ENCODE measurements at regions not wholly inside any gene's neighbourhood (a gene's known extent, or its start where the extent isn't known, plus 50 kb on each side); places are given as distances from the start of the nearest gene placed in this dataset.

DNA sequence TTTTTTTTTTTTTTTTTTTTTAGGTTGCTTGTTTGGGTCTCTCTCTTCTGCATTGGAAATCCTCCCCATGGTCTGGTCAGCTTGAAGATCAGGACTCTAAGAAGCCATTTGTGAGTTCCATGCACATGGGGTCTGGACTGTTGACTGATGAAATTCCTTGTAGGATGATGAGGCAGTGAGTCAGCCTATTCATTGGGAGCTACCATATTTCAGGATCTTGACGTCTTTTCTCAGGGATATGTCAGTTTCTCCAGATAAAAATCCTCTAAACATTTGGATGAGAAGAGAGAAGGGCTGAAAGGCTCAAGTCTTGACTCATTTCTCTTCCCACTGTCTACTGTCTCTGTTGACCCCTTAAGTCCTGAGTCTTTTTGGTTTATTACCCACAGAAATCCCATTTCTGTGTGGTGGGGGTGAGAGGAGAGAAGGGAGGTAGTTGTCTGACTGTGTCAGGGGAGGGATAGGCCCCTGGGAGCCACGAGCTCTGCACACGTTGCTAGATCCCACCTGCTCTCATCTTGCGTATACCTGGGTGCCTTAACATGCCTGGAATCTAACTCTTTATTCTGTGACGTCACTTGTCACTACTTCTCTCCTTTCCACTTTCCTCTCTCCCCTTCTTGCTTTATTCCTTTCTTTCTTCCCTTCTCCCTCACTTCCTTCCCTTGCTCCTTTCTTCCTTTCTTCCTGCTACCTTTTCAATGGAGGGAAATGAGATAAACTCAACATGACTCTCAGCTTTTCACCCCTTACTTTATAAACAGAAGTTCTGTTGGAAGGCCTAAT, 333.1 kb upstream of the XYLT1 start:
- Histone ChIP-seq H3K9ac (ENCODE audit: low read depth, low read length) (no peak overlapping the region), H3K4me1 (ENCODE audit: insufficient read depth, low read length) (peaks cover 10% of the 10 kb centered on the region), H3K36me3 (ENCODE audit: insufficient read depth, low read length) (no peaks in the 10 kb centered on the region)

DNA sequence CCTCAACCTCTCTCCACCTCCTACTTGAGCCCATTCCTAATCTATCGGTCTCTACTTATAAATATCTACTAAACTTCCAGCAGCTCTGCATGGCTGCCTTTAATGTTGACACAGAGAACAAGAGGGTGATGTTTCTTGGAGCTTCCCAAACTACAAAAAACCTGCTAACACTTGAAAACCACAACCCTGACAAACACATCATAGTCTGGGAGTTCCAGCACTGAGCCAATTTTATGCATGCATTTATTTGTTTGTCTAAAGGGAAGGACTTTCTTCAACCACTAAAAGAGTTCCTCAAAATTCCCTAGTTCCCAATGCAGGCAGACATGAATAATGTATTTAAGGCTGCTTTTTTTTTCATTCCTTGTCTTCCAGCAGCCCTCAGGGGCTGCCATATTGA, 331.8 kb upstream of the XYLT1 start:
- peaks cover 11% of the 10 kb centered on the region for H3K4me1 ChIP-seq (ENCODE audit: insufficient read depth, low read length)
- no peaks in the 10 kb centered on the region for H3K36me3 ChIP-seq (ENCODE audit: insufficient read depth, low read length)
- no peak overlapping the region for H3K9ac ChIP-seq (ENCODE audit: low read depth, low read length)
- no peaks in the 10 kb centered on the region for H3K9me3 ChIP-seq (ENCODE audit: control insufficient read depth, insufficient read depth, low read length)

More for the DNA sequence above, 333.1 kb upstream of the XYLT1 start:
- no peaks in the 10 kb centered on the region for H3K9me3 ChIP-seq (ENCODE audit: control insufficient read depth, insufficient read depth, low read length)

DNA sequence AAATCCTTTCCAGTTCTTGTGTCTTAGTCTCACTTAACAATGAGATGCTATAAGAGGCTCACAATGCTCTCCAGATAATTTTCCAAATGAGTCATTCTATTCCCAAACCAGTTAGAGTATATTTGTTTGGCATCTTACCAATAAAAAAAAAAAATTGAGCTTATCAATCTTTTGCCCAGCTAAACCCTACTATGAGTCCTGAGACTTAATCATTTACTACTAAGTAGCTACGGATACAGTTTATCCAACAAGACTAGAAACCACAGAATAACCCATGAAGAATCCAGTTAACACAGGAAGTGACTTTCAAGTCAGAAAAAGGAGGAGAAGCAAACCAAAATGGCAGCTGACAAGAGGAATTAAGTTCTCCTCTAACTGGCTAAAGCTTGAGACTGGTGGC, 330.3 kb upstream of the XYLT1 start:
- Histone ChIP-seq H3K4me1 (ENCODE audit: insufficient read depth, low read length) (peaks cover 11% of the 10 kb centered on the region), H3K9me3 (ENCODE audit: control insufficient read depth, insufficient read depth, low read length) (no peaks in the 10 kb centered on the region), H3K9ac (ENCODE audit: low read depth, low read length) (no peak overlapping the region), H3K36me3 (ENCODE audit: insufficient read depth, low read length) (no peaks in the 10 kb centered on the region)

DNA sequence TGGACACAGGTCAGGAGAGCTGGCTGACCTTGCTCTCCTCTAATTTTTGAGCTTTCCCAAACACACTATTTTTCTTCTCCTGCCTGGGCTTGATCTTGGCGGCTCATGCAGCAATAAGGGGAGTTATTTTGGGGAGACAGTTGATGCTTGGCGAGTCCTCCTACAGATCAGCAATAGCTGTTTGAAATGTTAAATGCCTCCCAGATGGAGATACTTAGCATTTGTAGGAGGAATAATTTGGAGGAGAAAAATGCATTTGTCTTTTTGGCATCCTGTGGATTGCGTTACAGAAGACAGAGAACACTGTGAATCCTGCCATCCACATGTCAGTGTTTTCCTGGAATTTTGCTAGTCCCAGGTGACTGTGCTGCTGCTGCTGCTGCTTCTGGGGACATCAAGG, 328.0 kb upstream of the XYLT1 start:
- no peaks in the 10 kb centered on the region for H3K9me3 ChIP-seq (ENCODE audit: control insufficient read depth, insufficient read depth, low read length)
- H3K4me1 ChIP-seq (ENCODE audit: insufficient read depth, low read length), result peaks cover 8% of the 10 kb centered on the region
- no peak overlapping the region for H3K9ac ChIP-seq (ENCODE audit: low read depth, low read length)
- H3K36me3 ChIP-seq (ENCODE audit: insufficient read depth, low read length), result no peaks in the 10 kb centered on the region

DNA sequence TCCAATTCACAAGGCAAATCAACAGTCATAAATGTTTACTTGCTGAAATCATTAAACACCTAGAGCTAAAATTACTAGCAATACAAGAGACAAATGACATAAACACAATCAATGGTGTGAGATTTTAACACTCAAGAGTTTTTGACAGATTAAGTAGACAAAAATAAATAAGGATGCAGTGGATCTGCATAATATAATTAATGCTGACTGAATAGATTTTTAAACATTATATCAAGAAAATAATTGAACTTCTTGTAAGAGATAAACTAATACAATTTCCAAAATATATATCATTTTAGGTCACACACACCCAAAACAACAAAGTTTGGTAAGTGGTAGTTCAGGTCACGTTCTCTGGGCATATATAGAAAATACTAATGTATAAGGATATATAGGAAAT, 322.6 kb upstream of the XYLT1 start:
- Histone ChIP-seq H3K4me1 (ENCODE audit: insufficient read depth, low read length) (no peaks in the 10 kb centered on the region; the same call in 1 of the 2 replicates), H3K9ac (ENCODE audit: low read depth, low read length) (no peak overlapping the region), H3K9me3 (ENCODE audit: control insufficient read depth, insufficient read depth, low read length) (no peaks in the 10 kb centered on the region; the same call in 1 of the 2 replicates), H3K36me3 (ENCODE audit: insufficient read depth, low read length) (no peaks in the 10 kb centered on the region)

DNA sequence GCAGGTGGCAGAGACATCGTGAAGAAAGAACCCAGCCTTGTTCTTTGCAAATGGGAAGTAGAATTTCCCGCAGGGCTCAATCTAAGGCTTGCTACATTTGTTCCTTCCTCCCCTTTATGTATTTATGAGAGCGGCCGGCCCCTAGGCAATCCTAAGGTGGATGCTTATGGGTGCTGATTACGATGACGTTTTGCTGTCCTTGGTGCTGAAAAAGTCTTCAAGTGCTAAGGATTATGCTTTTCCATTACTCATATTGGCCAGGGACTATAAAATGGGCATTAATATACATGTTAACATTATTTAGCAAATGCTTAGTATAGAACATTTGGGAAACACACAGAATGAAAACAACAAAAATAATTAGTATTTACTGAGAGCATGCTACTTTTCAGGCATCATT, 313.3 kb upstream of the XYLT1 start:
- Histone ChIP-seq H3K9ac (ENCODE audit: low read depth, low read length) (no peak overlapping the region), H3K9me3 (ENCODE audit: control insufficient read depth, insufficient read depth, low read length) (no peaks in the 10 kb centered on the region), H3K4me1 (ENCODE audit: insufficient read depth, low read length) (no peaks in the 10 kb centered on the region), H3K36me3 (ENCODE audit: insufficient read depth, low read length) (no peaks in the 10 kb centered on the region)

DNA sequence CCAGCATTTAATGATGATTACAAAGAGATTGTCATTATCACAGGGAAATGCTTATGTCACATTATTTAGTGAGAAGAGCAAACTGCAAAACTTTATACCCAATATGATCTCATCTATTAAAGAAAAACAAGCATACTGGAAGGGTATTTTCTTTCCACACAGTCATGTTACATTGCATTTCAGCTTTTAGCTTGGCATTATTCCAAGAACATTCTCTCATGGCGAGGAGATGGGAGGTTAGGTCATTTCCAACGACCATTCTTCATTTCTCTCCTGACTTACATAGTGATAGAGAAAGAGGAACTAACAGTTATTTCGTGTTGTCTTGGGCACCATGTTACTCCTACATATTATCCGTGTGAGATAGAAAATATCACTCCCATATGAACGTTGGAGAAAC, 309.4 kb upstream of the XYLT1 start:
- Histone ChIP-seq H3K4me1 (ENCODE audit: insufficient read depth, low read length) (peaks cover 11% of the 10 kb centered on the region), H3K9ac (ENCODE audit: low read depth, low read length) (no peak overlapping the region), H3K9me3 (ENCODE audit: control insufficient read depth, insufficient read depth, low read length) (peaks cover 3% of the 10 kb centered on the region; the same call in 1 of the 2 replicates), H3K36me3 (ENCODE audit: insufficient read depth, low read length) (no peaks in the 10 kb centered on the region)

DNA sequence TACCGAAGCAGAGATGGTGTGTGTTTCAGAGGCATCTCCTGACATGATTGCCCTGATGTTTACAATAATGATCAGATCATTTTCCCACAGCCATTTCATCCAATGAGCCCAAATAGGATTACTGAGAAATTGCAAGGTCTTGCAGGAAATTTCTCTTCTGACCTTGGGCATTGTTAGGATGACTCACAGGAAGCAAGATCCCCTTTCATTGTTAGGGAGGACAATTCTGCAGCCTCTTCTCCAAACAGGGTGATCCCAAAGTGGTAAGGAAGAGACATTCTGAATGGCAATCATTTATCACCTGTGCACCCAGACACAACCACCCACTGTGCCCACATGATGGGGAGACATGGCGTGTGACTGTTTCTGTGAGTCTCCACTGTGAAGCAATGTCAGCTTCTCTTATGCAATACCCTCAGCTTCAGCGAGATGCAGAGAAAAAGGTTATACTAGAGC, 306.7 kb upstream of the XYLT1 start:
- Histone ChIP-seq H3K9ac (ENCODE audit: low read depth, low read length) (no peak overlapping the region), H3K36me3 (ENCODE audit: insufficient read depth, low read length) (no peaks in the 10 kb centered on the region), H3K9me3 (ENCODE audit: control insufficient read depth, insufficient read depth, low read length) (peaks cover 3% of the 10 kb centered on the region; the same call in 1 of the 2 replicates), H3K4me1 (ENCODE audit: insufficient read depth, low read length) (peaks cover 16% of the 10 kb centered on the region)

DNA sequence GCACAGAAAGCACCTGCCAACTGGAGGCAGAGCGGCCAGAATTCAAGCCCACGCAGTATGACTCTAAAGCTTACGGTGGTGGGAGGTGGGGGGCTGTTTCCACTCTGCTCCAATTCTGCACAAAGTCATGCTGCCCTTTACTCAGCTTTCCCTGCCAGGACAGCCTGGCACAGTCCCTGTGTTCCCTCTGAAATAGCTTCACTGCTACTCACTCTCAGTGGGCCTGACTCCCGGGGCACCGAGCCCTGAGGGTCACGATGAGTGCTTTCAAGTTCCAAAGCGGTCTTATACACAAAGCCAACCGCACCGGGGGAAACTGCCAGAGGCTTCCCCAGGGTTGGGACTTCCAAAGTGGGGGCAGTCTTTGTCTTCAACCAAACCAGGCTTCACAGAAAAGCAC, 306.1 kb upstream of the XYLT1 start:
- no peaks in the 10 kb centered on the region for H3K36me3 ChIP-seq (ENCODE audit: insufficient read depth, low read length)
- peaks cover 16% of the 10 kb centered on the region for H3K4me1 ChIP-seq (ENCODE audit: insufficient read depth, low read length)
- H3K9ac ChIP-seq (ENCODE audit: low read depth, low read length), result no peak overlapping the region
- peaks cover 3% of the 10 kb centered on the region; the same call in 1 of the 2 replicates for H3K9me3 ChIP-seq (ENCODE audit: control insufficient read depth, insufficient read depth, low read length)

DNA sequence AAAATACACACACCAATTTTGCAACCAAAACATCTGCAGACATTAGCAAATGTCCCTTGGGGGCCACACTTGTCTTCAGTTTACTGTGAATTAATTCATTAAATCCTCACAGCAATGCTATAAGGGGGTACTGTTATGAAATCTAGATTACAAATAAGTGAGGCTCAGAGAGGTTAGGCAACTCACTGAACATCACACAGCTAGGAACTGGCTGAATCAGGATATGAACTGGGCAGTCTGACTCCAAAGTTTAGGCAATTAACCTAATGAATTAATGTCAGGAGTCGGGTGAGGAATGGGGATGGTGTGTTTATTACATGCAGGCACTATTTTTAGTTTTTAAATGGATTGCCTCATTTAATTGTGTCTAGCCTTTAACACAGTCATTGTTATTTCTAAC, 305.7 kb upstream of the XYLT1 start:
- Histone ChIP-seq H3K4me1 (ENCODE audit: insufficient read depth, low read length) (peaks cover 16% of the 10 kb centered on the region), H3K9me3 (ENCODE audit: control insufficient read depth, insufficient read depth, low read length) (peaks cover 3% of the 10 kb centered on the region; the same call in 1 of the 2 replicates), H3K9ac (ENCODE audit: low read depth, low read length) (no peak overlapping the region), H3K36me3 (ENCODE audit: insufficient read depth, low read length) (no peaks in the 10 kb centered on the region)

DNA sequence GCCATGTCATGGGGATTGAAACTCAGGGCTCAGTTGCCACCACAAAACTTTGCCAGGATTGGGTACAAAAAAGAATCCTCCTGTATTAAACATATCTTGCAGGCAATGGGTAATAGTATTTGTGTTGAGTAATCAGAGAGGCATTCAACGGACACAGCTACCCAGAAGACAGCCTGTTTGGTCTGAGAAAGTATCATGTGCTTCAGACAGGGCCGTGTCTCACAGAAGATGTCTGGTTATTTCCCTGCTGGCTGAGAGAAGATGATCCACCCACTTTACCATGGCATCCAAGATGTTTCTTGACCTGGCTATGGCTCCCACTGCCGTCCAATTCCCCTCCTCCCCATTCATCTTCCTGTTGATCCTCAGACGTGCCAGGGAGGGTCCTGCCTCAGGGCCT, 304.3 kb upstream of the XYLT1 start:
- Histone ChIP-seq H3K4me1 (ENCODE audit: insufficient read depth, low read length) (peaks cover 16% of the 10 kb centered on the region), H3K36me3 (ENCODE audit: insufficient read depth, low read length) (no peaks in the 10 kb centered on the region)

DNA sequence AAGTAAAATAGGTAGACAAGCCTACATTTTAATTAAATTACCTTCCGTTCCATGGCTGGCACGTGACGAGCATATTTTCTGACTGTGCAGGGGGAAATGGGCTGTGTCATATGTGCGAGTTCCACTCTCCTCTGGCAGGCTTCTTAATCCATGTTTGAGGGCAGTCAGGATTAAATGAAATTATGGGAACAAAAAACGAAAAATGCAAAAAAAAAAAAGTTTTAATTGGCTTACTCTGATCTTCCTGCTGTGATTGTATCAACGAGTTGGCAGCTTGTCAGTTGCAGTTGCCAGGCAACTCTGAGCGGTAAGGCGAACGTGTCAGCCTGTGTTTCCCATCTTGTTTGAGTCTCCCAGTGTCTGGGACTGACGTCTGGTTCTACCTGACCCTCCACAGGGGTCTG, 302.9 kb upstream of the XYLT1 start:
- peaks cover 3% of the 10 kb centered on the region; the same call in 1 of the 2 replicates for H3K9me3 ChIP-seq (ENCODE audit: control insufficient read depth, insufficient read depth, low read length)
- H3K4me1 ChIP-seq (ENCODE audit: insufficient read depth, low read length), result peaks cover 16% of the 10 kb centered on the region
- H3K9ac ChIP-seq (ENCODE audit: low read depth, low read length), result no peak overlapping the region
- no peaks in the 10 kb centered on the region for H3K36me3 ChIP-seq (ENCODE audit: insufficient read depth, low read length)

More for the DNA sequence above, 304.3 kb upstream of the XYLT1 start:
- Histone ChIP-seq H3K9ac (ENCODE audit: low read depth, low read length) (no peak overlapping the region), H3K9me3 (ENCODE audit: control insufficient read depth, insufficient read depth, low read length) (peaks cover 3% of the 10 kb centered on the region; the same call in 1 of the 2 replicates)

DNA sequence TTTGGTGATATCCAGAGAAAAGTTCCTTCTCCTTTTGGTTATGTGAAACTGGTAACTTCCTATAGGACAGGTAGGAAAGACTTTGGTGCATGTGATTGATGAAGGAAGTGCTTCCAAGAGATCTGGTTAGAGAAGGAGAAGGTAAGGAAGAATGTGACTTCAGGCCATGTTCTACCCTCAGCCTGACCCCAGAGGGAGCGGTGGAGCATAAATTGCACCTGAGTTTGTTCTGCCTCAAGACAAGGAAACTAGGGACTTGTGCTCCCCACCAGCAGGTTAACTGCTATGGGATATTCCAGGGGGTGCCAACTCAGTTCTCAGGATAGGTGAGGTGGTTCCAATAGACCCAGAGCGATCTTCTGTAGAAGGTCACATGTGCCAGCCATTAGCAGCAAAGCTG, 299.3 kb upstream of the XYLT1 start:
- H3K9ac ChIP-seq (ENCODE audit: low read depth, low read length), result no peak overlapping the region
- peaks cover 5% of the 10 kb centered on the region; the same call in 1 of the 2 replicates for H3K4me1 ChIP-seq (ENCODE audit: insufficient read depth, low read length)
- no peaks in the 10 kb centered on the region for H3K36me3 ChIP-seq (ENCODE audit: insufficient read depth, low read length)
- H3K9me3 ChIP-seq (ENCODE audit: control insufficient read depth, insufficient read depth, low read length), result no peaks in the 10 kb centered on the region

DNA sequence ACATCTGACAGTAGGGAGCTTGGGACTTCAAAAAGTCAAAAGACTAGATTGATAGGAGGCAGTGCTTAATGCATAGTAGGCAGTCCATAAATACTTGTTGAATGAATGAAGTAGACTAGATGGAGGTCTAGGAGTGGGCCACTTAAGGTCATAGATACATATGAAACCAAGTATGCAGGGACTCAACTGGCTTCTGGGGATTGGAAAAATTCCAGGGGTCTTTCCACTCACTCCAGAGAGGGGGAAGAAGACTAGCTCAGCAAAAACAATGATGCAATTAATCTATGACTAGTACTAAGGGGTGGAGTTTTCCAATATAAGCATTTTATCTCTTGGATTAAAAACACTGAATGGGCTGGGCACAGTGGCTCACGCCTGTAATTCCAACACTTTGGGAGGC, 298.3 kb upstream of the XYLT1 start:
- Histone ChIP-seq H3K9me3 (ENCODE audit: control insufficient read depth, insufficient read depth, low read length) (no peaks in the 10 kb centered on the region), H3K4me1 (ENCODE audit: insufficient read depth, low read length) (peaks cover 3% of the 10 kb centered on the region; the same call in 1 of the 2 replicates), H3K36me3 (ENCODE audit: insufficient read depth, low read length) (no peaks in the 10 kb centered on the region), H3K9ac (ENCODE audit: low read depth, low read length) (no peak overlapping the region)

DNA sequence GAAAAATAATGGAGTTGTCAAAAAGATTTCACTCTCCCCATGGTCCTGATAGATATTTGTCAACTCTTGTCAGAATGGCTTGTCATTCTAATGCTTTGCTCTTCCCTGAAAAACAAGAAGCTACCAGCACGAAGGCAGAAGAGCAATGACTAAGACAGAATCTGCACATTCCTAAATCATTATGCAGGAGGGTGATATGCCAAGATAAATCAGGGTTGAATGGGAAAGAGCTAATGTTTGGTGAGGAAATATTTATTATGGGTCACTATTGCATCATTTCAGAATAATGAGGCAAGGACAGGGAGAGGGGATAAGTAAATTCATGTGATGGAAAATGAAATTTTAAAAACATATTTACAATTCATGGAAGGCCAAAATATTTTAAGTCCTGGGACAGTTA, 297.5 kb upstream of the XYLT1 start:
- no peaks in the 10 kb centered on the region for H3K9me3 ChIP-seq (ENCODE audit: control insufficient read depth, insufficient read depth, low read length)
- no peaks in the 10 kb centered on the region for H3K4me1 ChIP-seq (ENCODE audit: insufficient read depth, low read length)
- H3K9ac ChIP-seq (ENCODE audit: low read depth, low read length), result no peak overlapping the region
- H3K36me3 ChIP-seq (ENCODE audit: insufficient read depth, low read length), result no peaks in the 10 kb centered on the region

Data from ES-I3 (cell line).